HG03575 (cell line): ENCODE measurements at regions not wholly inside any gene's neighbourhood (a gene's known extent, or its start where the extent isn't known, plus 50 kb on each side); places are given as distances from the start of the nearest gene placed in this dataset.
A peak's percentile ranks its signal among the peaks of the same experiment; 100 is the strongest.
"Not testable (repeated sequence)": the region's sequence is repeated elsewhere in the genome, so short reads cannot be mapped to it uniquely, and the experiment has no call there.

ENCODE experiments used
- ATAC-seq: cut with Tn5 transposase; IDR thresholded peaks from one replicate; pipeline ENCODE4 v1.9.1; 2021; ENCODE audit not compliant: unreplicated experiment, insufficient number of reproducible peaks, low FRiP score; ENCODE audit errors: extremely low read depth

DNA sequence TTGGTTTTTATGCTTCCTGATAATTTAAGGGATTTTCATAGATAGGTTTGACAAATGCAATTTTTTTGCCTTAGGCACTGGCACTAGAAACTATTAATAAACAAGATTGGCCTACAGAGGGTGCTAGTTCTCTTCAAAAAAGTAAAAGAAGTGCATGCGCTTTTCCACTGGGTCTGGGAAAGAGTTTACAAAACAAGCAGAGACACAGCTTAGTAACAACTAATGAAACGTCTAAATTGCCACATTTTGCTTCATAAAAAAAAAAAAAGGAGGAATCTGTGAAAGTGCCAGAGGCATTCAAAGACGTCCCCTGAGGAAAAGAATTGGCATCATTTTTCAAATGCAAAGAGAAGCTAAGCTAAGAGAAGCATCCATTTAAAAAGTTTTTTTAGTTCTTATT lies 58.3 kb upstream of the EEA1 start:
- ATAC-seq: no peak

DNA sequence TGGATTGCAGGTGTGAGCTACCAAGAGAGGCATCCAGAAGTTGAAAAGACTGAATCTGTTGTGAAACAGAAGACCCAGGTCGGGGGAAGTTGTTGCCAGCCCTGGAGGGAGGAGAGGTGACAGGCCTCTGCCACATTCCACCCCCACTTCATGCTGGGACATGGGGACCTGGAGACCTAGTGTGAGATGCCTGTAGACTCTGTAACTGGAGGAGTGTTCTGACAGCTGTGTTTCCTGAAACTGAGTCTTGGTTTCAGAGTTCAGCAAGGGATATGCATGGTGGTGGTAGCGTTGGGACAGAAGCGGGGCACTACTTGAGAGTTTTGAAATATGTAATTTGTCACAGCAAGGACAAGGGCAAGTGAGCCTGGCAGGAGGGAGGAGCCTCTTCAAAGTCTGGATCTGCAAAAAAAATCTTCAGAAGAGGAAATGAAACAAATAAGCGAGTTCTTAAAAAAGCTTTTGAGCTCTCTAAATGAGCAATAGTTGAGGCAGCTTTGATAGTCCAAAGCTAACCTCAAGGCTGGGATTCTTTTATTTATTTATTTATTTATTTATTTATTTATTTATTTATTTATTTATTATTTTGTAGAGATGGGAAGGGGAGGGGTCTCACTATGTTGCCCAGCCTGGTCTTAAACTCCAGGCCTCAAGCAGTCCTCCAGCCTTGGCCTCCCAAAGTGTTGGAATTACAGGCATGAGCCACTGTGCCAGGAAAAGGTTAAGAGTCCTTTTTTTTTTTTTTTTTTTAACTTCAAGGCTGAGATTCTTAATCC lies 58.9 kb upstream of the EEA1 start:
- ATAC-seq: peak; percentile 71

DNA sequence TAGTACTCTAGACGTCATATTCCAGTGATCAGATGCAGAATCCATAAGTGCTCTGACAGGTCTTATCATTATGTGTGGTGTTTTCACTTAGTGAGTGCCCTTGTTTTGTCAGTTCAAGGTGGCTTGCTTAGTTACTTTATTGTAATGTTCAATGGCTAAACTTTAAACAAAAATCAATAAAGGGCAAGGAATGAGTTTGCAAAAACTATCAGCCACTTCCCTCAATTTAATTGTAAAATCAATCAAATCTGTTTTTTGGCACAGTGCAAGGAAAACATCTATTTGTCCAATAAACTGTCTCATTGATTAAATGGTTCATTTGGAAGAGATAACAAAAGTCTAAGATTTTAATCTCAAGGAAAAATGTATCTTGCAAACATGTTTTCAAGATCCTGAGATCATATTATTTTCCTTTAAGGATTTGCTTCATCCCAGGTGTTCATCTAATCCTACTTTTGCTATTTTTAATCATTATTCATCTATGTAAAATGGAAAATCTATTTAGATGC lies 59.6 kb upstream of the EEA1 start:
- ATAC-seq: no peak

DNA sequence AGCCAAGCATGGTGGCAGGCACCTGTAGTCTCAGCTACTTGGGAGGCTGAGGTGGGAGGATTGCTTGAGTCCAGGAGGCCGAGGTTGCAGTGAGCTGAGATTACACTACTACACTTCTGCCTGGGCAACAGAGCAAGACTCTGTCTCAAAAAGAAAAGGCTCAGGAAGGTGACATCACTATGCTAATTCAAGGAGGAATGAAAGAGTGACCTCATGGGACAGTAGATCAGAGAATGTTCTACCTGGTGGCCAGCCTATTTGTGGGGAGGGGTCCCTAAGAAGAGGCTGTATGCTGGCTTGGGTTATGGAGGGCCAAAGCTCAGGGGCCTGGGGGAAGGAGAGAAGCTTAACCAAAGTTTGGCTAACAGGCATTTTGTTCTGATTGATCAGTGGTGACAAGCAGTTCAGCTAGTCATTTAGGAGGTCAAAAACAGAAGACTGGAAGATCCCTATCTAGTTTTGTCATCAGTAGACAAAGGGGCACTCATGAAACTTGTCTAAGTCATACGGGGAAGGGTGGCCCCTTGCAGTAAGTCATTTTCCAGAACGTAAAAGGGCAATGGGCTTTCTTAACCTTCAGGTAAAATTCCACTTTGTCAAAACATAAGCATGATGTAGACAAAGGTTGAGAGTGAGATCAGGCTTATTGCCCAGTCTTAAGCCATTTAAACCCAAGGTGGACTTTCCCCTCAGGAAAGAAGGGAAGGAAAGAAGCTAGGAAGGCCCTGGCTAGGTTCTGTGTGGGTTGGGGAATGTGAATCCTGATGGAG lies 60.8 kb upstream of the EEA1 start:
- no peak for ATAC-seq

DNA sequence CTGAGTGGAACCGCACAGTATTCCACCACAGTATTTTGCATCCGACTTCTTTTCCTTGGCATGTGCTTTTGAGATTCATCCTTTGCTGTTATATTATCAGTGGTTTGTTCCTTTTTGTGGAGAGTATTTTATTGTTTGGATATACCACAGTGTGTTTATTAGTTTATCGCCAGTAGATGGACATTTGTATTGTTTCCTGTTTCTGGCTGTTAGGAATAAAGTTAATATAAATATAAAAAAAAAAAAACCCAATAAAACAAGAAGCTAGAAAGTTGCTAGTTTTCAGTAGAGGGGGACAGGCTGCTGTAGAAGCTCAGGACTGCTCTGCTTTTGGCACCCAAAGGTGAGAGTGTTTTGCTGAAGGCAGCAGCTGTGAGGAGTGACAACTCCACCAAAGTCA lies 62.0 kb upstream of the EEA1 start:
- no peak for ATAC-seq

DNA sequence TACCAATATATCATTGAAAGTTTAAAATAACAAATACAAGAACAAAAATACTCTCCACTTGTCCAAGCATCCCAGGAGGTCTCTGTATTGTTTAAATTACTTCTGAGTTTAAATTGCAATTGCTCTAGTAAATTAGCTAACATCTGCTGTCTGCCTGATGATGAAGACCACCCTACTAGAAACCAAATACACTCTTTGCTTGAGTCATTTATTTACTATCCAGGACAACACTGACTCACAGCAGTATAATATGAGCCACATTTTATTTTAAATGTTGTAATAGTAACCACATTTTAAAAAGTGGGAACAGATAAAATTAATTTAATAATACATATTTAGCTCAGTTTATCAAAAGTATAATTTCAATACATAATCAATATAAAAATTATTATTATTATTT lies 62.9 kb upstream of the EEA1 start:
- ATAC-seq: no peak

DNA sequence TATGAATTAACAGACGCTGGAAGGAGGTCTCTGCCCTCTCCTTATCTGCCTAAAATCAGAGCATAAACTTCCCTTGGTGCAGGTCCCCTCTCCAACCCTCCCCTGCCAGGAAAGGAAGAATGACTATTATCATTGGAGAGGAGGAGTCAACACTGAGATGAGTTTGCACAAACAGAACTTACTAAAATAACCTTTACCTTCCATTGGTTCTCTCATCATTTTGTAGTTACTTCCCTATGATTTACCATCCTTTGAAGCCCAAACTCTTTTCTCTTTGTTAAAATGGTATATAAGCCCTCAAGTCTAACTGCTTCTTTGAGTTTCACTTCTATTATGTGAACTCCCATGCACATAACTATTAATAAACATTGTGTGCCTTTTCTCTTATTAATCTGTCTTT lies 64.2 kb upstream of the EEA1 start:
- no peak for ATAC-seq

DNA sequence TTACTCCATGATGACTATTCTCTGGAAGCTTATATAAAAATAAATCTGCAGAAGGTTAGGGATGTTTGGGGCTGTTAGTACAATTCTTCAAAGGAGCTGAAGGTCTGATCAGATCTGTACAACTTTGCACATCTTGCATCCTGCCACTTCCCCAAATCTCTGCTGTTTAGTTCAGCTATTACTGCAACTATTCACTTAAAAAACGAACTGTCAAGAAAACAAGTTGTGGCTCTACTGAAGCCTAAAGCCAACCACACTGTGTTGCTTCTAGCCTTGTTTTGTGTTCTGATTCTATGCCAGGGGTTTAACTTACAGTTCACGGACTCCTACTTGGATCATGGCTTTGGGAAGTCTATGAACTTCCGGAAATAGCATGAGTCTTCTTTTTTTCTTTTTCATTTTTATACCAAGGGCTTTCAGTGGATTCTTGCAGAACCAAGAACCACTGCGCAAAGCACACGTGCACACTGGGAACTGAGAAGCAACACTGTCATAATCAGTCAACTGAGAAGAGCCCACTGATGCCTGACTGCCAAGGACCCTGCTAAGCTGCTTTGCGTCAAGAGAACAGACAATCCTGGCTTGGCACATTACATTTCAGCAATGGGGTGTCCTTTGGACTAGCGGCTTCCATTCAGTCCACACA lies 66.3 kb upstream of the EEA1 start:
- peak; percentile 47 for ATAC-seq

DNA sequence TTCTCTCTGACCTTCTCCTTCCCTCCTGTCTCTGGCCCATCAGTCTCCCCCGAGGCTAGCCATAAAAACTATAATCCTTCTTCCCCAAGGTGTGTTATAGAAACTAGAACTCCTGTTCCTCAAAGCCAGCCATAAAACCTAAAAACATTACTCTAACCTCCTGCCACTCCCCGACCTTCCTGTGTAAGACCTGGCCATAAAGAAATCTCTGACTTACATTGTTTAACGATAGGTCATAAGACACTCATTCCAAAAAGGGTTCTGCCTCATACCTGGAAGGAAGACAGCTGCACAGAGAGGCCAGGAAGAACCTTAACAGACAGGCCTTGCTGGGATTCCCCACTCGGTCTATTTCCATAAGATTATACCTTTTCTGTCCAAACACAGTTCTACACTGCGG lies 70.9 kb upstream of the EEA1 start:
- no peak for ATAC-seq

DNA sequence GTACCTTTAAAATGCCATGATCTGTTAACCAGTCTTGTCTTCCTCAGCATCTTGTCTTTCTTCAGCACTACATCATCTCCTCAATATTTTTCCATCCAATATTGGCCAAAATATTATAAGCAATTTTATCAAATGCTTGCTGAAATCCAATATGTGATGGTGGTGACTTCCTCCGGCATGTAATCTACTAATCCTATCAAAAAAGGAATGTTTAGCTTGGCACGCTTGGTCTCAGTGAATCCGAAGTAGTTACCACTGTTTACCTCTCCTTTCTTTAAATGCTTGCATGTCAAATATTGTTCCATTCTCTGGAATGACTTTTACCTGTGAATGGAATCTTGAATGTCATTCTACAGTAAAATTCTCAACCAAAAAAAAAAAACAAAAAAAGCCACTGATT lies 72.3 kb upstream of the EEA1 start:
- no peak for ATAC-seq

DNA sequence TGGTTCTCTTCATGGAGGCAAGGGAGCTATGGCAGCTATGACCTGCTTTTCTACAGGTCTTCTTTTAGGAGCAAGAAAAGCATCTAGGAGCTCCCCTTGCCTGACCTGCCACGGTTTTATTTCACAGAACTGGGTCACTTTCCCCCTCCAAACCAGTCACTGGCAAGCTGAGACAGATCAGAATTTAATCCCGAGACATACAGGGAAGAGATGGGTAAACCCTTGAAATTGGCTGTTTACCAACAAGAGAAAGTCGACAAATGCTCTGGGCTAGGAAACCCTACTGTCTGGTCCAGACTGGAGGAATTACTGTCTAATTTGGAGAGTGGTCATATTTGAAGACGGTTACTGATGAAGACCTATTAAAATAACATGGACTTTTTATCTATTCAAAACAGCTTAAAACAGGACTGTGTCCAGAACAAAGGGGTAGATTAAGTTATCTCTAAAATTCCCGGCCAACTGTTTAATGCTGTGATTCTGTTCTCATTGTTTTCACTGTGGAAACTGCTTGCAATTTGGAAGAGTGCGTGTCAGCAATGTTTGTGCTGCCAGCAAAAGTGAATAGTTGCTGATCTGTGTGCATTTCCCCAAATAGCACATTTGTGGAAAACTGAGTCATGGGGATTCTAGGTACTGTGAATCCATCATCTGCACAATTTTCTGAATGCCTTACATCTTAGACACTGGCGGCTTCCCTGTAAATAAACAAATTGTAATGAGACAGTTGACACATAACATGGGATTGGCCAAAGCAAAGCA lies 73.4 kb upstream of the EEA1 start:
- no peak for ATAC-seq

DNA sequence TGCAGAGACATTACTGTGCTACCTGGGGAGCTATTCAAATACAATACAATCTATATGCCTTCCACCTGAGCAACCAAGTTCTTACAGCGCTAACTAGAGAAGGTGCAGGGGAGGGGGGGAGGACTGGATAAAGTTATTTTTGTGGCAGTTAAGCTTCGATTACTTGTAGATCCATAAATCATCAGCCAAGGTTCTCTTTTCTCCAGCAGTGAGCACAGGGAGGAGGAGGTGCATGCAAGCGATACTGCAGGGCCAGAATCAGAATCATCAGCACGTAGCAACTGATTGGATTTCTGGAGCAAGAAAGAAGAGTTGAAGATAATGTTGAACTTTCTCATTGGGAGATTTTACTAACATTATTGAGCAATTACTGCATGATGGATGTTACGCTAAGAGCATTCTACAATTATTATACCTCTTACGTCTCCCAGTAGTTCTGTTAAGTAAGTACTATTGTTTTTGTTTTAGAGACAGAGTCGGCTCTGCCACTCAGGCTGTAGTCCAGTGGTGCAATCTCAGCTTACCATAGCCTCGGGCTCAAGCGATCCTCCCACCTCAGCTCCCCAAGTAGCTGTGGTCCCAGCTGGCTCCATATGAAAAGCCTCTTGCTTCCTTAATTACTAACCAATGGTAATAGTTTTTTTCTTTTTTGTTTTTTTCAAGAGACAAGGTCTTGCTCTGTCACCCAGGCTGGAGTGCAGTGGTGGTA lies 74.6 kb upstream of the EEA1 start:
- ATAC-seq: no peak

DNA sequence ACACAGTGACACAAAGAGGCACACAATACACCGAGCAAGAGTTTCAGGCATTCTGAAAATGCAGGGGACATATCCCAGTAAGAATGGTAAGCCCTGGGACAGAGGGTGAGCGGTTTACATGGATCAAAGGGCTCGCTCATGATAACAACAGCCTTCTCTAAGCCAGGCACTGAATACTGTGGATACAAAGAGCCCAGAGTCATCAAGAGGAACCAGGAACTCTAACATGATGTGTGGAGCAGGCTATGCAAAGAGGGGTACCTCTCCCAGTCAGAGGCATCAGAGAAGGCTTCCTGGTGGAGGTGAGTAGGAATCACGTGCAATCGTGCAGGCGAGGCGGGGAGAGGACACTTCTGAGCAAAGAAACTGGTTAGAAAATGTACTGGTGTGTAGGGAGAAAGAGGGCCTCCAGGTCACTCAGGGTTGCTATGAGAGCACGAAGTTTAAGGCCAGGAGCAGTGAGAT lies 76.9 kb upstream of the EEA1 start:
- no peak for ATAC-seq

DNA sequence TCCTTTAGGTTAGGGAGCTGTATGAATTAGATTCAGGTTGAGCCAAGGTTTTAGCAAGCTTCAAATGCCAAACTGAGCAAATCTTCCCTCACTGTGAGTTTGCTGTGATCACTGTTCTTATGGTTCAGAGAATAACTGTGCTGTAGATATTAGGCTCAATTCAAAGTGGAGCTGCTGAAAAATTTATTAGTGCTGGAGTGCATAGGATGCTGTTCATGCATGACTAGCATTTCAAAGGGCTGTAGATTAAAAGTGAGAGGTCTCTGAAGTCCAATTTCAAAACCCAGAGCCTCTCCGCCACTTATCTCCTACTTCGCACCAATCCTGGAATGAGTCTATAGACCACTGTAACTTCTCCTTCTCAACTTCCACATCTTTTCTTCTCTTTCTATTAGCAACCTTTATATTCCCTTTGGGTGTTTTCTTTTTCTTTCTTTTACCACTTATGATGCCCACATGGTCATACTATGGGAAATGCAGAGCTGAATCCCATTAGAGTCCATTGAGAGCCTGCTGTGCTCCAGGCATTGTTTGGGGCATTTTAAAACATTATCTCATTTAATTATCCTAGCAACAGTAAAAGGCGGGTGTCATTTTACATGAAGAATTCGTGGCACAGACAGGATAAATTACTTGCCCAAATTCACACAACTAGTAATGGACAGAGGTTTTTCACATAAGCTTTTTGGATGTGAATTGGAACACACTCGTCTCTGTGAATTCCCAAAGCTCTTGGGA lies 77.5 kb upstream of the EEA1 start:
- no peak for ATAC-seq

DNA sequence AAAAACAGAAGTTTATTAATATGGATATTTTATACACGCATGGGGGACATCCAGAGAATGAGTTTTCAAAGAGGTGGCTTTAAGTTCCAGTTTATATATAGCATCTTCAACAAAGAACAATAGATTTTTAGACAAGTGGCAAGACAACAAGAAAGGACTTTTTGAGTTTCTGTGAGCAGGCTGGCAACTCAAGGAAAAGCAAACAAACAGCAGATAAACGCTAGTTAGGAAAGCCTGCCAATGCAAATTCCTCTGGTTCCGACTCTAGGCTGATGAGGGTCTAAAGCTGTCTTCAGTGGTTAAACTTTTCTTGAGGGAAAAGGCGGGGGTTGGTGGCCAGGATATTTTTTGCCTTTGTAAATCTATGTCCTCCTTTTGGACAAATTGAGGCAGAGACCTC lies 78.4 kb upstream of the EEA1 start:
- no peak for ATAC-seq

DNA sequence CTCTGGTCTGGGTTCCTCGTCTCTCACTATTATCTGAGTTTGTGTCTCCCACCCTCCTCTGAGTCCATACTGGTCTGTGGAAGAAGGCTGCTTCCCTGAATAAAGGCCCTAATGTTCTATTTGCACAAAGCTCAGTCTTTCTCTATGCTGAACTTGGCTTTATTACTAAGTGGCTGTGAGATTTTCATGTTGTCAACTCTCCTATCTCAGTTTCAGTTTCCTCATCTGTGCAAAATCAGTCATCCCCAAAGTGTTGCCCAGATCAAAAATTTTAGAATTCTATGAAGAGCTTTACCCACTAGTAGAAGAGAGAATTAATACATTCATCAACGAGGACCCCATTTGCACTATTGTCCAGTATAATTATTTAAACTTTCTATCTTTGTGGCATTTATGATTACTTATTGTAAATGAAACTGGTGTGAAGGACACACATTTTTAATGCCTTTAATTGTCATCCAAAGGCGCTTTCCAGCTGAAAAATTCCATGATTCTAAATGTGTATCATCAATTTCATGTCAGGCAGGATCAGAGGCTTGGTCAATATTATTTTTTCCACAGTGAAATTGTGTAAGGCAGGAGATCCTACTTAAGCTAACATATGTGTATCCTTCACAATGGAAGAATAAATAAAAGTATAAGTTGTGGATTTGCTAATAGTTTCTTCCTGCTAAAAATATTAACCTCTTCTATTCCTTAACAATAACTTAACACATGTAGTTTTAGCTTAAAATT lies 79.1 kb upstream of the EEA1 start:
- no peak for ATAC-seq

DNA sequence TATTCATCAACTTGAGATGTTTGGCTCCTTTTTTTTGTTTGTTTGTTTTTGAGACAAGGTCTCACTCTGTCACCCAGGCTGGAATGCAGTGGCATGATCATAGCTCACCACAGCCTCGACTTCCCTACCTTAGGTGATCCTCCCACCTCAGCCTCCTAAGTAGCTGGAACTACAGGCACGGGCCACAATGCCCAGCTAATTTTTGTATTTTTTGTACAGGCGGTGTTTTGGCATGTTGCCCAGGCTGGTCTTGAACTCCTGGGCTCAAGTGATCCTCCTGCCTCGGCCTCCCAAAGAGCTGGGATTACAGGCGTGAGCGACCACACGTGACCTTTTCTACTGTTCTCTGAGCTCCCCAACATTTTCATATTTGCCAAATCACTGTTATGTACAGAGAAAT lies 79.8 kb upstream of the EEA1 start:
- not testable (repeated sequence) for ATAC-seq
